HepG2 (cell line): ENCODE measurements at regions not wholly inside any gene's neighbourhood (a gene's known extent, or its start where the extent isn't known, plus 50 kb on each side); places are given as distances from the start of the nearest gene placed in this dataset.

Experiments used
- BCL6 ChIP-seq: IDR thresholded peaks from 2 replicates; pipeline ENCODE4 v1.6.1; 2016; ENCODE audit warnings: missing genetic modification reagents, missing compliant biosample characterization
- BORCS8-MEF2B ChIP-seq: sonication (generic); formaldehyde crosslinking; IDR thresholded peaks from 2 replicates; pipeline ENCODE4 v1.8.0; 2022; ENCODE audit warnings: mild to moderate bottlenecking, missing genetic modification reagents
- CAMTA2 ChIP-seq: sonication (generic); formaldehyde crosslinking; IDR thresholded peaks from 2 replicates; pipeline ENCODE4 v1.4.0; 2020; ENCODE audit warnings: mild to moderate bottlenecking, missing genetic modification reagents, borderline replicate concordance
- CHCHD3 ChIP-seq: sonication (generic); formaldehyde crosslinking; IDR thresholded peaks from 2 replicates; pipeline ENCODE4 v1.8.0; 2022; ENCODE audit warnings: mild to moderate bottlenecking, missing genetic modification reagents, moderate library complexity
- DBP ChIP-seq: sonication (generic); formaldehyde crosslinking; IDR thresholded peaks from 2 replicates; pipeline ENCODE4 v1.4.0; 2020; ENCODE audit warnings: missing genetic modification reagents; ENCODE audit errors: not compliant biosample characterization
- HNRNPLL ChIP-seq: fragments of 200-400 bp; formaldehyde crosslinking; IDR thresholded peaks from 2 replicates; pipeline ENCODE4 v1.6.1; 2017; ENCODE audit warnings: mild to moderate bottlenecking, low read depth, low read length; ENCODE audit not compliant: poor library complexity, severe bottlenecking
- IRX3 ChIP-seq: sonication (generic); formaldehyde crosslinking; IDR thresholded peaks from 2 replicates; pipeline ENCODE4 v1.8.1; 2023; ENCODE audit warnings: mild to moderate bottlenecking, low read depth, missing genetic modification reagents, borderline replicate concordance
- KDM5B ChIP-seq: sonication (generic); formaldehyde crosslinking; IDR thresholded peaks from 2 replicates; pipeline ENCODE4 v1.4.0; 2020; ENCODE audit warnings: missing genetic modification reagents, mild to moderate bottlenecking, borderline replicate concordance
- NFKBIZ ChIP-seq: IDR thresholded peaks from 2 replicates; pipeline ENCODE4 v1.6.1; 2018; ENCODE audit warnings: missing genetic modification reagents, missing compliant biosample characterization
- NR2C2 ChIP-seq: sonication (generic); formaldehyde crosslinking; IDR thresholded peaks from 2 replicates; pipeline ENCODE4 v1.4.0; 2020; ENCODE audit warnings: missing genetic modification reagents, mild to moderate bottlenecking, moderate library complexity, borderline replicate concordance
- PHF20 ChIP-seq: sonication (generic); formaldehyde crosslinking; IDR thresholded peaks from 2 replicates; pipeline ENCODE4 v1.5.0; 2020; ENCODE audit warnings: mild to moderate bottlenecking, missing genetic modification reagents
- SKI ChIP-seq: fragments of 450-650 bp; IDR thresholded peaks from one replicate; pipeline ENCODE4 v1.6.1; 2018; ENCODE audit warnings: mild to moderate bottlenecking; ENCODE audit not compliant: partially characterized antibody
- SNRNP70 ChIP-seq: fragments of 200-400 bp; formaldehyde crosslinking; IDR thresholded peaks from 2 replicates; pipeline ENCODE4 v1.6.1; 2017; ENCODE audit warnings: mild to moderate bottlenecking, low read depth, low read length, moderate library complexity
- ZBTB38 ChIP-seq: sonication (generic); formaldehyde crosslinking; IDR thresholded peaks from 2 replicates; pipeline ENCODE4 v1.5.1; 2020; ENCODE audit warnings: mild to moderate bottlenecking, missing genetic modification reagents
- ZFX ChIP-seq: sonication (generic); formaldehyde crosslinking; IDR thresholded peaks from 2 replicates; pipeline ENCODE4 v1.4.0; 2020; ENCODE audit warnings: mild to moderate bottlenecking, low read depth, missing genetic modification reagents, moderate library complexity
- ZKSCAN5 ChIP-seq: sonication (generic); formaldehyde crosslinking; IDR thresholded peaks from 2 replicates; pipeline ENCODE4 v1.5.1; 2020; ENCODE audit warnings: mild to moderate bottlenecking, missing genetic modification reagents
- ZNF124 ChIP-seq: sonication (generic); formaldehyde crosslinking; IDR thresholded peaks from 2 replicates; pipeline ENCODE4 v1.4.0; 2020; ENCODE audit warnings: missing genetic modification reagents
- ZNF136 ChIP-seq: sonication (generic); formaldehyde crosslinking; IDR thresholded peaks from 2 replicates; pipeline ENCODE4 v1.8.1; 2022; ENCODE audit warnings: low read depth, mild to moderate bottlenecking, moderate library complexity, missing genetic modification reagents
- ZNF644 ChIP-seq: IDR thresholded peaks from 2 replicates; pipeline ENCODE4 v1.6.1; 2016; ENCODE audit warnings: low read depth
- ZNF777 ChIP-seq: sonication (generic); formaldehyde crosslinking; IDR thresholded peaks from 2 replicates; pipeline ENCODE4 v1.4.0; 2020; ENCODE audit warnings: missing genetic modification reagents
- ZSCAN25 ChIP-seq: sonication (generic); formaldehyde crosslinking; IDR thresholded peaks from 2 replicates; pipeline ENCODE4 v1.8.0; 2022; ENCODE audit warnings: mild to moderate bottlenecking, missing genetic modification reagents
- TF ChIP-seq, protein P1 (sequence below): sonication (generic); formaldehyde crosslinking; IDR thresholded peaks from 2 replicates; pipeline ENCODE4 v1.8.1; 2023; ENCODE audit warnings: mild to moderate bottlenecking, inconsistent platforms, moderate library complexity, missing genetic modification reagents, borderline replicate concordance
- TF ChIP-seq, protein P2 (sequence below): sonication (generic); formaldehyde crosslinking; IDR thresholded peaks from 2 replicates; pipeline ENCODE4 v1.9.0; 2021; ENCODE audit warnings: missing genetic modification reagents, borderline replicate concordance

DNA sequence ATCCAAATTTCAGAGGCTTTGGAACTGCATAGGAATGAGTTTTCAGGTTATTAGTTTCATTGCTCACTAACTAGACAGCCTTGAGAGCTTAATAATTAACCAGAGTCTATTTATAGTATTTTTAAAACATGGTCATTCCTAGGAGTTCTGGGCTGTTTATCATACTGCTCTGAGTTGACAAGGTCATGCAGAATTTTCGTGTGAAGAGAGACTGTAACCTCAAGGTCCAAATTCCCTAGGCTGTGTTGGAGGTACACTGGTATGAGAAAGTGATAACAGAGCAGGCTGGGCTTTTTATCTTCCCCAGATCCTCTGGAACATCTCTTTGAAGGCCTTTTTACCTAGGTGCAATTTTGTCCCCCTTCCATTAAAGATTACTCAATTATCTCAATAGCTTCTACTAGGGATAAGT lies 736.3 kb downstream of the LTN1 start (continued):
- TF ChIP-seq ZNF136: no peak
- TF ChIP-seq CHCHD3 (CRISPR knock-in tag): no peak
- TF ChIP-seq HNRNPLL: no peak
- TF ChIP-seq PHF20 (CRISPR knock-in tag): no peak
- no peak for TF ChIP-seq ZNF777
- no peak for TF ChIP-seq ZSCAN25 (CRISPR knock-in tag)
- peak; percentile 59; the same call in 1 of the 2 replicates for TF ChIP-seq ZNF644 (CRISPR knock-in tag)
- TF ChIP-seq ZNF124 (CRISPR knock-in tag): no peak
- no peak for TF ChIP-seq KDM5B (CRISPR knock-in tag)
- TF ChIP-seq ZKSCAN5: no peak
- no peak for TF ChIP-seq ZBTB38 (CRISPR knock-in tag)
- no peak for TF ChIP-seq NFKBIZ (CRISPR knock-in tag)
- no peak for TF ChIP-seq CAMTA2 (CRISPR knock-in tag)
- no peak for TF ChIP-seq IRX3 (CRISPR knock-in tag)
- no peak for TF ChIP-seq DBP (CRISPR knock-in tag)
- peak; percentile 86 for TF ChIP-seq BCL6 (CRISPR knock-in tag)
- peak; percentile 52 for TF ChIP-seq SKI
- TF ChIP-seq, protein P1, sequence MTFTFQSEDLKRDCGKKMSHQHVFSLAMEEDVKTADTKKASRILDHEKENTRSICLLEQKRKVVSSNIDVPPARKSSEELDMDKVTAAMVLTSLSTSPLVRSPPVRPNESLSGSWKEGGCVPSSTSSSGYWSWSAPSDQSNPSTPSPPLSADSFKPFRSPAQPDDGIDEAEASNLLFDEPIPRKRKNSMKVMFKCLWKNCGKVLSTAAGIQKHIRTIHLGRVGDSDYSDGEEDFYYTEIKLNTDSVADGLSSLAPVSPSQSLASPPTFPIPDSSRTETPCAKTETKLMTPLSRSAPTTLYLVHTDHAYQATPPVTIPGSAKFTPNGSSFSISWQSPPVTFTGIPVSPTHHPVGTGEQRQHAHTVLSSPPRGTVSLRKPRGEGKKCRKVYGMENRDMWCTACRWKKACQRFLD (CRISPR knock-in tag): no peak
- TF ChIP-seq ZFX (CRISPR knock-in tag): no peak
- TF ChIP-seq SNRNP70: no peak
- TF ChIP-seq, protein P2, sequence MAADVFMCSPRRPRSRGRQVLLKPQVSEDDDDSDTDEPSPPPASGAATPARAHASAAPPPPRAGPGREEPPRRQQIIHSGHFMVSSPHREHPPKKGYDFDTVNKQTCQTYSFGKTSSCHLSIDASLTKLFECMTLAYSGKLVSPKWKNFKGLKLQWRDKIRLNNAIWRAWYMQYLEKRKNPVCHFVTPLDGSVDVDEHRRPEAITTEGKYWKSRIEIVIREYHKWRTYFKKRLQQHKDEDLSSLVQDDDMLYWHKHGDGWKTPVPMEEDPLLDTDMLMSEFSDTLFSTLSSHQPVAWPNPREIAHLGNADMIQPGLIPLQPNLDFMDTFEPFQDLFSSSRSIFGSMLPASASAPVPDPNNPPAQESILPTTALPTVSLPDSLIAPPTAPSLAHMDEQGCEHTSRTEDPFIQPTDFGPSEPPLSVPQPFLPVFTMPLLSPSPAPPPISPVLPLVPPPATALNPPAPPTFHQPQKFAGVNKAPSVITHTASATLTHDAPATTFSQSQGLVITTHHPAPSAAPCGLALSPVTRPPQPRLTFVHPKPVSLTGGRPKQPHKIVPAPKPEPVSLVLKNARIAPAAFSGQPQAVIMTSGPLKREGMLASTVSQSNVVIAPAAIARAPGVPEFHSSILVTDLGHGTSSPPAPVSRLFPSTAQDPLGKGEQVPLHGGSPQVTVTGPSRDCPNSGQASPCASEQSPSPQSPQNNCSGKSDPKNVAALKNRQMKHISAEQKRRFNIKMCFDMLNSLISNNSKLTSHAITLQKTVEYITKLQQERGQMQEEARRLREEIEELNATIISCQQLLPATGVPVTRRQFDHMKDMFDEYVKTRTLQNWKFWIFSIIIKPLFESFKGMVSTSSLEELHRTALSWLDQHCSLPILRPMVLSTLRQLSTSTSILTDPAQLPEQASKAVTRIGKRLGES (CRISPR knock-in tag): no peak
- no peak for TF ChIP-seq BORCS8-MEF2B (CRISPR knock-in tag)
- TF ChIP-seq NR2C2: peak; percentile 39; the same call in 1 of the 2 replicates
